ENCODE measurements at regions not wholly inside any gene's neighbourhood (a gene's known extent, or its start where the extent isn't known, plus 50 kb on each side); places are given as distances from the start of the nearest gene placed in this dataset.
"Not testable (repeated sequence)": the region's sequence is repeated elsewhere in the genome, so short reads cannot be mapped to it uniquely, and the experiment has no call there.

- no peak for DNase-seq (ENCODE audit: low spot score)
Measured at GRCh38 chr7:65453341-65454030, 79.8 kb downstream of the ZNF92 start.

DNA sequence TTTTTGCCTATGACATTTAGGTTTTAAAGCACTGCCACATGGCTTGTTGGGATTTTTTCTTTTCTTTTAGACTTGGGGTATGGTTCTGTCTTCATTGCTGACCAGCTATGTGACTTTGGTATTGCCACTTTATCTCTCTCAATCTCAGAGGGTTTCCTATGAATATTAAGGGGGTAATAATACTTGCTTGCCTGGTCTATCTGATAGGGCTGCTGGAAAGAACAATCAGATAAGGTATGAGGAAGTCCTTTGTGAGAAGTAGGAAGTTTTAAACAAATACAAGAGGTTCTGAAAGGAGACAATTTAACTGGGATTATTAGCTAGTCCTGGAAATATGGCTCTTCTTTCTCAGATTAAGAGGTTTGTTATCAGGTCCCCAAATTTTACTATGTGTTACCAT lies 80.8 kb downstream of the ZNF92 start:
- DNase-seq (ENCODE audit: low spot score): no peak

- DNase-seq (ENCODE audit: low spot score): not testable (repeated sequence)
Measured at GRCh38 chr7:65455050-65455449, 81.4 kb downstream of the ZNF92 start.

DNA sequence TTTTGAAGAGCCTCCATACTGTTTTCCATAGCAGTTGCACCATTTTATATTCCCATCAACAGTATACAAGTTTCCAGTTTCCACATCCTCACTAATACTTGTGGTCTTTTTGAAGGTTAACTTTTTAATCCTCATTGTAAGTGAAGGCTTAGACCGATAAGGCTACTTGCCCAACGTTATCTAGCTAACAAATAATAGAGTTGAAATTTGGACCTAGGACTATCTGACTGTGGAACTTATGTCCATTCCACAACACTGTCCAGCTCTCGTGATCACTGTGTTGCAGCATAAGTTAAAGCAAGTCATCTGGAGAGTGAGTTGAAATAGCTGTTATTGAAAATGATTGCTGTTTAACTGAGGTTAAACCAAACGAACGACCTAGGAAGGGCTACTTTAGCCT lies 84.0 kb downstream of the ZNF92 start:
- no peak for DNase-seq (ENCODE audit: low spot score)

- no peak for DNase-seq (ENCODE audit: low spot score)
Measured at GRCh38 chr7:65459438-65459837, 85.8 kb downstream of the ZNF92 start.

DNA sequence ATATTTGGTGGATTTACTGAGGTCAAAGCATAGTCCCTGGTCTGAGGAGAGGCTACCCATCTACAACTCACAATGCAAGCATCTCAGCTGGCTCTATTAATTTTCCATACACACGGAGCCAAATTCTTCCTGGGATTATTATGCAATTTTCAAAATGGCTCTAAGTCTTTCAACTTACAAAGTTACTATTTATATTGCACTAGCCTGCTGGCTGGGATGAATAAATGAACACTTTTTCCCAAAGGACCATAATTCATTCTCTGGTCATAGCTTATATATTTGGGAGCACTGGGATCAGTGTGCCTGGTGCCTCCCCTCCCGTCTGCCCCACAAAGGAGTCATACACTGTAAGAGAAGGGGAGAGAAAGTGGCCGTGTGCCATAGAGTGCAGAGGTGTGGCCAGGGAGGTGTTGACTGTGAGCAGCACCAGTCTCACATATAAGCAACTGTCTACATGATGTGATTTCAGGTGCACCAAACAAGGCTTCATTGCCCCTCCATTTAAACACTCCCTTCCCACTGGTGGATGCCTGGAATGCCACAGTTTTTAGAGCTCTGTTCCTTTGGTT lies 88.6 kb downstream of the ZNF92 start:
- no peak for DNase-seq (ENCODE audit: low spot score)

- DNase-seq (ENCODE audit: low spot score): no peak
Measured at GRCh38 chr7:65463184-65463583, 89.5 kb downstream of the ZNF92 start.

DNA sequence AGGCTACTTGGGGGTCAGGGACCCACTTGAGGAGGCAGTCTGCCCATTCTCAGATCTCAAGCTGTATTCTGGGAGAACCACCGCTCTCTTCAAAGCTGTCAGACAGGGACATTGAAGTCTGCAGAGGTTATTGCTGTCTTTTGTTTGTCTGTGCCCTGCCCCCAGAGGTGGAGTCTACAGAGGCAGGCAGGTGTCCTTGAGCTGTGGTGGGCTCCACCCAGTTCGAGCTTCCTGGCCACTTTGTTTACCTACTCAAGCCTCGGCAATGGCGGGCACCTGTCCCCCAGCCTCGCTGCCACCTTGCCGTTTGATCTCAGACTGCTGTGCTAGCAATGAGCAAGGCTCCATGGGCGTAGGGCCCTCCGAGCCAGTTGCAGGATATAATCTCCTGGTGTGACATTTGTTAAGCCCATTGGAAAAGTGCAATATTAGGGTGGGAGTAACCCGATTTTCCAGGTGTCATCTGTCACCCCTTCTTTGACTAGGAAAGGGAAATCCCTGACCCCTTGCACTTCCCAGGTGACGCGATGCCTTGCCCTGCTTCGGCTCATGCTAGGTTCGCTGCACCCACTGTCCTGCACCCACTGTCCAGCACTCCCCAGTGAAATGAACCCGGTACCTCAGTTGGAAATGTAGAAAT lies 96.4 kb downstream of the ZNF92 start:
- DNase-seq (ENCODE audit: low spot score): not testable (repeated sequence)

- no peak for DNase-seq (ENCODE audit: low spot score)
Measured at GRCh38 chr7:65471587-65471986, 97.9 kb downstream of the ZNF92 start.

DNA sequence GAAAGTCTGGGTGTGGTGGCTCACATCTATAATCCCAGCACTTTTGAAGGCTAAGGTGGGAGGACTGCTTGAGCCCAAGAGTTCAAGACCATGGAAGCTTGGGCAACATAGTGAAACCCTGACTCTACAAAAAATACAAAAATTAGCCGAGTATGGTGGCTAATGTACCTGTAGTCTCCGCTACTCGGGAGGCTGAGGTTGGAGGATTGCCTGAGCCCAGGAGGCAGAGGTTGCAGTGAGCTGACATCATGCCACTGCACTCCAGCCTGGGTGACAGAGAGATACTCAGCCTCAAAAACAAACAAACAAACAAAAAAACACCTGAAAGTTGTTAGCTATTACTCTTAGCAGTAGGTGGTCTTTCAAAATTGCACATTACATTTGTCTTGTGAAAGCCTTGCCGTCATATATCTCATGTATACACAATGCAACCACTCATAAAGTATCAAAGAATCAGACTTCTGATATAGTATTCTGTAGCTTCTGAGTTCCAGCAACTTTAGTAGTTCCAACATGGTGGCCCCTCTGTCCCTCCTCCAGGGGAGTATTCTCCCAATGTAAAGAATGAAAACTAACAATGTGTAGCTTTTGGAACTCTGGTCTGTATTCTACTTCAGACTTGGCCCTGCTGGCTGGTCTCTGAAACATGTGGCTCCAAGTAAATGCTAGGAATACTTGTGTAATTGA lies 101.5 kb downstream of the ZNF92 start:
- no peak for DNase-seq (ENCODE audit: low spot score)

DNA sequence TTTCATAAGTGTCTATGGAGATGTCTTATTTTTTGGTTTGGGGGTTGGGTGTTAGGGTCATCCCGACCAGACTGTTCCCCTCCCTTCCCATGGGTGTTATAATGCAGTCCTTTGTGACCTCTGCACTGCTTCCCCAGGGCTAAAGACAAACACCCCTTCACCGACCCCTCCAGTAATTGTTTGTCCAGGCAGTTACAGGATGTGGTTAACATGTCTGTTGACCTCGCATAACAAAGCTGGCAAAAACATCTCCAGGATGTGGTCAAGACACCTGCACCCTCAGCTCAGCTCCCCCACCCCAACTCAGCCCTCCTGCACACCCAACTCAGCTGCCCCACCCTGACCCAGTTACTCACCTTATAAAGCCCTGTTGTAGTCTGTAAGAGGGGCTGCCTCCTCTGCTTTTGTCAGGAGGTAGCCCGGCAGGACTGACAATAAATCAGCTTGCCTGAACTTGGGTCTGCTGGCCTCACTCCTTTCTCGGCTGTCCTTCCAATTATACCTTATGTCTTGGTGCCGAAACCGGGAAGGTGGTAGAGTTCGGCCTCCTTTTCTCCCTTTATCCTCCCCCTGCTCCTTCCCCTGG lies 102.2 kb downstream of the ZNF92 start:
- no peak for DNase-seq (ENCODE audit: low spot score)

GRCh38 chr7:65477326-65477725 lies 103.7 kb downstream of the ZNF92 start:
- DNase-seq (ENCODE audit: low spot score): no peak

GRCh38 chr7:65489260-65489767 lies 115.7 kb downstream of the ZNF92 start:
- DNase-seq (ENCODE audit: low spot score): no peak

DNA sequence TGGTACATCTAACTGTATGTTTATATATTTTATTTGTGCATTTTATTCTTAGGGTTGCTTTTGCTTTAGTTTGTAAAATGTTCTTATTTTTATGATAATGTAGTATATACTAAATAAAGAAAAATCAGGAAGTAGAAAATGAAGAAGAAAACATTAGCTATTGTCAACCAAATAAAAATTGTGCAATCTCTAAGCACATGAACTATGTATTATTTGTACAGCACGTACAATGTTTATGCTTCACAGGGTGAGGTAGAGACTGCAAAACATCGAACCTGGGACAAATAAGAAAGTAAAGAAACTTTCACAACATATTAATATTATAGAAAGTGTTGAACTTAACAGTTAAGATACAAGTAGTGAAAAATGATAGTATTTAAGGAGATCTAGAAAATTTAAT lies 123.0 kb downstream of the ZNF92 start:
- not testable (repeated sequence) for DNase-seq (ENCODE audit: low spot score)

DNA sequence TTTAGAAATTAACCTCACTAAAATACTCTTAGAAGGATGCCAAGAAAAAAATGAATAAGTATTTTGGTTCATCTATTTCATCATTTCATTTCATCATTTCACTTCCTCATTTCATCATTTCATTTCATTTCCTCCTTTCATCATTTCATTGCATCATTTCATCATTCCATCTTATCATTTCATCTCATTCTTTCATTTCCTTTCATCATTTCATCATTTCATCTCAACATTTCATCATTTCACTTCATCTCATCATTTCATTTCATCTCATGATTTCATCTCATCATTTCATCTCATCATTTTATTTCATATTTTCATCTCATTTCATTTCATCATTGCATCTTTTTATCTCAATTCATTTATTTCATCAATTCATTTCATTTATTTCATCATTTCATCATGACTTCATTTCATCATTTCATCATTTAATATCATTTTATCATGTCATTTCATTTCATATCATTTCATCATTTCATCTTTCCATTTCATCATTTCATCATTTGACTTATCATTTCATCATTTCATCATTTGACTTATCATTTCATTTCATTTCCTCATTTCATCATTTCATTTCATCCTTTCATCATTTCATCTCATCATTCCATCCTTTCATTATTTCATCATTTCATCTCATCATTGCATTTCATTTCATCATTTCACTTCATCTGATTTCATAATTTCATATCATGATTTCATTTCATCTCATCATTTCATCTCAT lies 129.9 kb downstream of the ZNF92 start:
- no peak for DNase-seq (ENCODE audit: low spot score)

DNA sequence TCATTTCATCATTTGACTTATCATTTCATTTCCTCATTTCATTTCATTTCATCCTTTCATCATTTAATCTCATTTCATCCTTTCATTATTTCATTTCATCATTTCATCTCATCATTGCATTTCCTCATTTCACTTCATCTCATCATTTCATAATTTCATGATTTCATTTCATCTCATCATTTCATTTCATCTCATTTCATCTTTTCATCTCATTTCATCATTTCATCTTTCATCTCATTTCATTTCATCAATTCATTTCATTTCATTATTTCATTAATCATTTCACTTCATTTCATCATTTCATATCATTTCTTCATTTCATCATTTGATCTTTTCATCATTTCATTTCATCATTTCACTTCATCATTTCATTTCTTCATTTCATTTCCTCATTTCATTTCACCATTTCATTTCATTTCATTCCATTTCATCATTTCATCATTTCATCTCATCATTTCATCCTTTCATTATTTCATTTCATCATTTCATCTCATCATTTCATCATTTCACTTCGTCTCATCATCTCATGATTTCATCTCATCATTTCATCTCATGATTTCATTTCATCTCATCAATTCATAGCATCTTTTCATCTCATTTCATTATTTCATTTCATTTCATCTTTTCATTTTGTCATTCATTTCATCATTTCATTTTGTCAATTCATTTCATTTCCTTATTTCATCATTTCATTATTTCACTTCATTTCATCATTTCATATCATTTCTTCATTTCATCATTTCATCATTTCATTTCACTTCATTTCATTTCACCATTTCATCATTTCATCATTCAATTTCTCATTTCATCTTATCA lies 131.1 kb downstream of the ZNF92 start:
- DNase-seq (ENCODE audit: low spot score): not testable (repeated sequence)

GRCh38 chr7:65505320-65505633 lies 131.6 kb downstream of the ZNF92 start:
- DNase-seq (ENCODE audit: low spot score): not testable (repeated sequence)

DNA sequence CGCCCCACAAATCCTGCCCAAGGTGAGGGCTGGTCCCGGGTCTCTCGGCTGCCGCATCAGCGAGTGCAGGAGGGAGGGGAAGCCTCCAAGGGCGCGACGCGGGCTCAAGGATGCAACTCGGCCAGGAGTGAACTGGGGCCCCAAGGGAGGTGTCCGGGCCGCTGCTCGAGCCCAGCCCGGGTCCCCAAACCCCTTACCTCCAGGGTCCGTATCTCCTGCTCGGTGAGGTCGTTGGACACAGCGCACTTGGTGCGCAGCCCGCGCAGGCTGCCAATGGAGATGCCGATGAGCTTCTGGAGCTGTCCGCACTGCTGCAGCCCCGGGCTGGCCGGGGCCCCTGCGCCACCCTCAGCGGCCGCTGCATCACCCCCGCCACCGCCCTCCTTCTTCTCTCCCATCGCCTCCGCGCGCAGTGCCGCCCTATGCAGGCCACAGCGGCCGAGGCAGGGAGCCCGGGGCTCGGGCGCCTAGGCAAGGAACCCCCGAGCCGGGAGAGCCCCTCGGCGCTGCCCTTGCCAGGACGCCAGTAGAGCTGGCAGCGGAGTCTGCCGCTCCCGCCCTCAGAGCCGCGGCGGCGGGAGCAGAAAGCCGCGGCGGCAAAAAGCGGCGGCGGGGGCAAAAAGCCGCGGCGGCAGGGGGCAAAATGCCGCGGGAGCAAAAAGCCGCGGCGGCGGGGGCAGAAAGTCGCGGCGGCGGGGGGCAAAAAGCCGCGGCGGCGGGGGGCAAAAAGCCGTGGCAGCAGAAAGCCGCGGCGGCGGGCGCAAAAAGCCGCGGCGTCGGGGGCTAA lies 135.1 kb downstream of the ZNF92 start:
- not testable (repeated sequence) for DNase-seq (ENCODE audit: low spot score)

GRCh38 chr7:65509368-65510186 lies 135.9 kb downstream of the ZNF92 start:
- DNase-seq (ENCODE audit: low spot score): no peak

Measured in hepatic stellate cell (primary cell).